Natural killer cell (primary cell): ENCODE measurements at regions not wholly inside any gene's neighbourhood (a gene's known extent, or its start where the extent isn't known, plus 50 kb on each side); places are given as distances from the start of the nearest gene placed in this dataset.

Experiments used
- ATAC-seq, 3 donors: fragments of 150-1000 bp in 2 of 3; fragments of 200-7000 bp in 1 of 3; cut with Tn5 transposase; 1 replicate in 1 of 3; 2 replicates in 2 of 3; pipeline ENCODE4 v1.10.0; 2021; ENCODE audit warnings: mild to moderate bottlenecking in 2 of 3, moderate library complexity in 2 of 3
- DNase-seq, 2 donors: peaks; one replicate each; pipeline versions ENCODE4 v3.0.0 to v3.0.0-alpha.2; 2013 to 2021; ENCODE audit warnings: mixed read lengths in 1 of 2
- H3K27ac ChIP-seq: one replicate; pipeline ENCODE4 v1.5.1; 2013; ENCODE audit warnings: mild to moderate bottlenecking, low read length
- H3K27me3 ChIP-seq: one replicate; pipeline ENCODE4 v1.6.1; 2013; ENCODE audit warnings: low read length; ENCODE audit not compliant: control insufficient read depth, insufficient read depth
- H3K36me3 ChIP-seq: one replicate; pipeline ENCODE4 v1.6.1; 2013; ENCODE audit warnings: low read length; ENCODE audit not compliant: control insufficient read depth, insufficient read depth
- H3K4me1 ChIP-seq: one replicate; pipeline ENCODE4 v1.6.1; 2013; ENCODE audit warnings: low read length; ENCODE audit not compliant: control insufficient read depth, insufficient read depth
- H3K4me3 ChIP-seq: one replicate; pipeline ENCODE4 v1.5.1; 2013; ENCODE audit warnings: low read length
- H3K9me3 ChIP-seq: one replicate; pipeline ENCODE4 v1.6.1; 2013; ENCODE audit warnings: low read length; ENCODE audit not compliant: control insufficient read depth, insufficient read depth
- H3K27ac Mint-ChIP-seq, 2 donors: one replicate each; pipeline ENCODE4 v1.8.0; 2022; ENCODE audit warnings: mild to moderate bottlenecking in 2 of 2, mixed read lengths in 2 of 2, moderate library complexity in 1 of 2
- H3K27me3 Mint-ChIP-seq, 2 donors: one replicate each; pipeline ENCODE4 v1.8.0; 2022; ENCODE audit warnings: low read depth in 2 of 2, mixed read lengths in 2 of 2
- H3K36me3 Mint-ChIP-seq: one replicate; pipeline ENCODE4 v1.8.0; 2022; ENCODE audit warnings: mixed read lengths
- H3K4me1 Mint-ChIP-seq, 2 donors: one replicate each; pipeline ENCODE4 v1.8.0; 2022; ENCODE audit warnings: mixed read lengths in 2 of 2
- H3K4me3 Mint-ChIP-seq: one replicate; pipeline ENCODE4 v1.8.0; 2022; ENCODE audit warnings: mild to moderate bottlenecking, moderate library complexity, mixed read lengths
- H3K9me3 Mint-ChIP-seq, 2 donors: one replicate each; pipeline ENCODE4 v1.8.0; 2022; ENCODE audit warnings: mixed read lengths in 2 of 2
- CTCF ChIP-seq: fragments of 200-600 bp; IDR thresholded peaks from one replicate; pipeline ENCODE4 v1.8.0; 2022; ENCODE audit warnings: antibody characterized with exemption
- WGBS: methylation state at CpG from one replicate; pipeline ENCODE4 v1.1.7; 2013; ENCODE audit warnings: missing lambda C conversion rate; ENCODE audit not compliant: insufficient coverage; 5-methylcytosine and 5-hydroxymethylcytosine counted together
- intact Hi-C: fragments of 100-400 bp; cut with micrococcal nuclease; formaldehyde crosslinking; loops from one replicate; pipeline ENCODE4 v1.14.2; 2022

GRCh38 chr10:107418085-107418806 lies 253.7 kb upstream of the SORCS1 start:
- DNase-seq, result no peak
- Mint-ChIP-seq H3K36me3 (no peaks in the 10 kb centered on the region), H3K4me1 (no peaks in the 10 kb centered on the region), H3K9me3 (peaks cover 8% of the 10 kb centered on the region in 2 donors), H3K27ac (no peak overlapping the region), H3K27me3 (no peaks in the 10 kb centered on the region), H3K4me3 (no peak overlapping the region)
- intact Hi-C loops, result no loop called here
- no peaks in the 10 kb centered on the region for H3K36me3 ChIP-seq
- no peaks in the 10 kb centered on the region for H3K9me3 ChIP-seq
- ATAC-seq, result no peak
- no peak overlapping the region for H3K27ac ChIP-seq
- WGBS, result 76% methylated on average over 4 of the region's 7 CpGs
- H3K4me3 ChIP-seq, result no peak overlapping the region
- peaks cover 2% of the 10 kb centered on the region for H3K4me1 ChIP-seq
- no peak for TF ChIP-seq CTCF
- no peaks in the 10 kb centered on the region for H3K27me3 ChIP-seq

GRCh38 chr10:107417446-107417845 lies 252.9 kb upstream of the SORCS1 start:
- 84% methylated on average over 1 of the region's 2 CpGs for WGBS
- peaks cover 2% of the 10 kb centered on the region for H3K4me1 ChIP-seq
- intact Hi-C loops, result no loop called here
- Mint-ChIP-seq H3K36me3 (no peaks in the 10 kb centered on the region), H3K4me1 (no peaks in the 10 kb centered on the region), H3K9me3 (peaks cover 6 to 8% of the 10 kb centered on the region in 2 donors), H3K4me3 (no peak overlapping the region), H3K27ac (no peak overlapping the region), H3K27me3 (no peaks in the 10 kb centered on the region)
- no peaks in the 10 kb centered on the region for H3K27me3 ChIP-seq
- no peak for TF ChIP-seq CTCF
- H3K27ac ChIP-seq, result no peak overlapping the region
- H3K9me3 ChIP-seq, result no peaks in the 10 kb centered on the region
- no peak for ATAC-seq
- no peak for DNase-seq
- H3K36me3 ChIP-seq, result no peaks in the 10 kb centered on the region
- H3K4me3 ChIP-seq, result no peak overlapping the region

DNA sequence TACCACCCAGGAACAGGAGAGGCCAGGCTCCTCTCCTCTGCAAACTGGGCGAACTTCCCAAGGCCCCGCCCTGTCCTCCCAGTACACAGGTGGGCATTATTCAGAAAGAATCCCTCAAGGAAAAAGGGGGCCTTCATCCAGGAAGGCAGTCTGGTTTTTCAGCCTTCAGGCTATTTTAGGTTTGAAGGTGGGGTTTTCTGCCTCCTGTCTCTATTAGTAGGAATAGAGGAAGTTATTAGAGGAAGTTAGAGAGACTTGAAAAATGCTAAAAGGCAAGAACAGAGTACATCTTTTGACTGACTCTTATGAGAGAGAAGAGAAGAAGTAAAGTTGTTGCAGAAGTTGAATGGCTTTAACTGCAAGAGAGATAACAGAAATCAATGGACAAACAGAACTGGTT lies 250.9 kb upstream of the SORCS1 start:
- Histone ChIP-seq H3K27ac (no peak overlapping the region), H3K36me3 (no peaks in the 10 kb centered on the region), H3K9me3 (no peaks in the 10 kb centered on the region), H3K27me3 (no peaks in the 10 kb centered on the region), H3K4me3 (no peak overlapping the region), H3K4me1 (peaks cover 2% of the 10 kb centered on the region)
- H3K27me3 Mint-ChIP-seq, result no peaks in the 10 kb centered on the region
- DNase-seq (no peak), ATAC-seq (no peak)
- H3K36me3 Mint-ChIP-seq, result no peaks in the 10 kb centered on the region
- H3K4me1 Mint-ChIP-seq, result no peaks in the 10 kb centered on the region
- intact Hi-C loops, result no loop called here
- H3K27ac Mint-ChIP-seq, result no peak overlapping the region
- no peak overlapping the region for H3K4me3 Mint-ChIP-seq
- no peak for TF ChIP-seq CTCF
- H3K9me3 Mint-ChIP-seq, result peaks cover 6 to 8% of the 10 kb centered on the region in 2 donors
- 69% methylated on average over 2 of the region's 2 CpGs for WGBS

GRCh38 chr10:107413971-107414370 lies 249.5 kb upstream of the SORCS1 start:
- peaks cover 8% of the 10 kb centered on the region in 2 donors for H3K9me3 Mint-ChIP-seq
- no peak for DNase-seq
- H3K27me3 Mint-ChIP-seq, result no peaks in the 10 kb centered on the region
- Histone ChIP-seq H3K4me1 (peaks cover 2% of the 10 kb centered on the region), H3K4me3 (no peak overlapping the region), H3K27me3 (no peaks in the 10 kb centered on the region), H3K36me3 (no peaks in the 10 kb centered on the region), H3K9me3 (no peaks in the 10 kb centered on the region), H3K27ac (no peak overlapping the region)
- H3K36me3 Mint-ChIP-seq, result no peaks in the 10 kb centered on the region
- ATAC-seq, result no peak
- no peaks in the 10 kb centered on the region for H3K4me1 Mint-ChIP-seq
- no CpG with 5 or more reads among the region's 1 CpG for WGBS
- TF ChIP-seq CTCF, result no peak
- intact Hi-C loops, result no loop called here
- H3K4me3 Mint-ChIP-seq, result no peak overlapping the region
- no peak overlapping the region for H3K27ac Mint-ChIP-seq
